Left lung (tissue), 4 donors: ENCODE measurements at regions not wholly inside any gene's neighbourhood (a gene's known extent, or its start where the extent isn't known, plus 50 kb on each side); places are given as distances from the start of the nearest gene placed in this dataset.
A peak's percentile ranks its signal among the peaks of the same experiment; 100 is the strongest.
"Not testable (repeated sequence)": the region's sequence is repeated elsewhere in the genome, so short reads cannot be mapped to it uniquely, and the experiment has no call there.

Experiments
- ATAC-seq: fragments of 200-7000 bp; cut with Tn5 transposase; one replicate; pipeline ENCODE4 v1.9.1; 2020; ENCODE audit warnings: moderate library complexity
- DNase-seq, 4 donors: peaks; one replicate each; pipeline ENCODE4 v3.0.0-alpha.2; 2013 to 2020
- H3K27ac ChIP-seq, 2 donors: fragments of 200-600 bp; sonication (generic) in 1 of 2; one replicate each; pipeline versions ENCODE4 v1.5.0 to v1.8.0; 2020 to 2021
- H3K27me3 ChIP-seq, 2 donors: fragments of 200-600 bp; sonication (generic) in 1 of 2; one replicate each; pipeline versions ENCODE4 v1.5.0 to v1.8.0; 2020 to 2021
- H3K36me3 ChIP-seq, 2 donors: fragments of 200-600 bp; sonication (generic) in 1 of 2; one replicate each; pipeline versions ENCODE4 v1.5.0 to v1.8.0; 2020 to 2021
- H3K4me1 ChIP-seq, 2 donors: fragments of 200-600 bp; one replicate each; pipeline ENCODE4 v1.8.0; 2021
- H3K4me3 ChIP-seq, 2 donors: fragments of 200-600 bp; sonication (generic) in 1 of 2; one replicate each; pipeline versions ENCODE4 v1.5.0 to v1.8.0; 2020 to 2021; ENCODE audit warnings: mild to moderate bottlenecking in 1 of 2
- H3K9me3 ChIP-seq, 2 donors: fragments of 200-600 bp; sonication (generic) in 1 of 2; one replicate each; pipeline versions ENCODE4 v1.5.0 to v1.8.0; 2020 to 2021
- intact Hi-C, 2 donors: fragments of 100-400 bp; cut with DNase I; formaldehyde crosslinking; loops; one replicate each; pipeline versions ENCODE4 v1.11.2 to v1.14.2; 2022
- TF ChIP-seq, protein P1 (sequence below), 2 donors: fragments of 200-600 bp; sonication (generic) in 1 of 2; IDR thresholded peaks; one replicate each; pipeline versions ENCODE4 v1.5.0 to v1.8.0; 2021; ENCODE audit warnings: antibody characterized with exemption in 2 of 2
- donor health status: DM: no; HTN: yes; CAD: no.
- donor health status: DM: no; HTN: no; CAD: no.

DNA sequence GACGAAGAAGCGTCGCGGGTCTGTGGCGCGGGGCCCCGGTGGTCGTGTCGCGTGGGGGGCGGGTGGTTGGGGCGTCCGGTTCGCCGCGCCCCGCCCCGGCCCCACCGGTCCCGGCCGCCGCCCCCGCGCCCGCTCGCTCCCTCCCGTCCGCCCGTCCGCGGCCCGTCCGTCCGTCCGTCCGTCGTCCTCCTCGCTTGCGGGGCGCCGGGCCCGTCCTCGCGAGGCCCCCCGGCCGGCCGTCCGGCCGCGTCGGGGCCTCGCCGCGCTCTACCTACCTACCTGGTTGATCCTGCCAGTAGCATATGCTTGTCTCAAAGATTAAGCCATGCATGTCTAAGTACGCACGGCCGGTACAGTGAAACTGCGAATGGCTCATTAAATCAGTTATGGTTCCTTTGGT is 1533.5 kb upstream of the TPTE start:
- not testable (repeated sequence) for H3K27ac ChIP-seq, ATAC-seq

DNA sequence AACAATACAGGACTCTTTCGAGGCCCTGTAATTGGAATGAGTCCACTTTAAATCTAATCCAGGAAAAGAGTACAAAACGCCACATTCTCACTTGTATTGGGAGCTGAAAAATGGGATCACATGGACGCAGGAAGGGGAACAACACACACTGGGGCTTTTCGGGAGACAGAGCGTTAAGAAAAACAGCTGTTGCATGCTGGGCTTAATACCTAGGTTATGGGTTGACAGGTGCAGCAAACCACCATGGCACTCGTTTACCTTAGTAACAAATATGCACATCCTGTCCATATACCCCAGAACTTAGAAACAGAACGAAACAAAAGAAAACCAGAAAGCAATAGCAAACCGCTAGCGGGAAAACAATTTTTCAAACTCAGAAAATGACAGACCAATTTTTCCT is 1532.7 kb upstream of the TPTE start:
- peaks cover 0 to 42% of the 10 kb centered on the region in 2 donors for H3K9me3 ChIP-seq
- no peaks in the 10 kb centered on the region for H3K4me1 ChIP-seq
- H3K36me3 ChIP-seq, result no peaks in the 10 kb centered on the region
- H3K27ac ChIP-seq, result no peak overlapping the region
- H3K27me3 ChIP-seq, result peaks cover 0 to 47% of the 10 kb centered on the region in 2 donors
- intact Hi-C loops, result no loop called here
- TF ChIP-seq, protein P1, sequence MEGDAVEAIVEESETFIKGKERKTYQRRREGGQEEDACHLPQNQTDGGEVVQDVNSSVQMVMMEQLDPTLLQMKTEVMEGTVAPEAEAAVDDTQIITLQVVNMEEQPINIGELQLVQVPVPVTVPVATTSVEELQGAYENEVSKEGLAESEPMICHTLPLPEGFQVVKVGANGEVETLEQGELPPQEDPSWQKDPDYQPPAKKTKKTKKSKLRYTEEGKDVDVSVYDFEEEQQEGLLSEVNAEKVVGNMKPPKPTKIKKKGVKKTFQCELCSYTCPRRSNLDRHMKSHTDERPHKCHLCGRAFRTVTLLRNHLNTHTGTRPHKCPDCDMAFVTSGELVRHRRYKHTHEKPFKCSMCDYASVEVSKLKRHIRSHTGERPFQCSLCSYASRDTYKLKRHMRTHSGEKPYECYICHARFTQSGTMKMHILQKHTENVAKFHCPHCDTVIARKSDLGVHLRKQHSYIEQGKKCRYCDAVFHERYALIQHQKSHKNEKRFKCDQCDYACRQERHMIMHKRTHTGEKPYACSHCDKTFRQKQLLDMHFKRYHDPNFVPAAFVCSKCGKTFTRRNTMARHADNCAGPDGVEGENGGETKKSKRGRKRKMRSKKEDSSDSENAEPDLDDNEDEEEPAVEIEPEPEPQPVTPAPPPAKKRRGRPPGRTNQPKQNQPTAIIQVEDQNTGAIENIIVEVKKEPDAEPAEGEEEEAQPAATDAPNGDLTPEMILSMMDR (IDR thresholded peaks at IDR 0.05), result no peak
- DNase-seq (no peak), ATAC-seq (no peak)
- no peak overlapping the region for H3K4me3 ChIP-seq

More for the DNA sequence above, 1533.5 kb upstream of the TPTE start:
- intact Hi-C loops, H3K4me3 ChIP-seq, H3K4me1 ChIP-seq, H3K36me3 ChIP-seq, DNase-seq: not testable (repeated sequence)
- Histone ChIP-seq H3K9me3 (peaks cover 0 to 36% of the 10 kb centered on the region in 2 donors), H3K27me3 (peaks cover 0 to 42% of the 10 kb centered on the region in 2 donors)

DNA sequence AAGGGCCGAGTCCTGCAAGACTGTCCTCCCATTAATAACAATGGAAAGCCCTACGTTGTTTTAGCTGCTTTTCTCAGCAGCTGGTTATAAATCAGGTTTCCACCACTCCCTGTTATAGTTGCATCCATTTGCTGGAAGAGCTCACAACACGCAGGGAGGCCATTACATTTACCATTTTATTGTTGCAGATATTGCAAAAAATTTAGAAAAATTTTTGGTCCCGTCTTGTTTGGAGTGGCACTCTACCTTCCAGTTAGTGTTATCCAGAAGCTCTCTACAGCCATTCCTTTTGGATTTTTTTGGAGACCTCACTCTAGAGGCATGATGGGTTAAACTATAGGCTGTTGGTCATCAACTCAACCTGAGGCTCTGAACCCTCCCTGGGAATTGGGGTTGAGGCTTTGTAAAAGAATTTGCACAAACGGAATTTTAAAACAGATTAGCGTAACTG is 1532.1 kb upstream of the TPTE start:
- intact Hi-C loops, result no loop called here

DNA sequence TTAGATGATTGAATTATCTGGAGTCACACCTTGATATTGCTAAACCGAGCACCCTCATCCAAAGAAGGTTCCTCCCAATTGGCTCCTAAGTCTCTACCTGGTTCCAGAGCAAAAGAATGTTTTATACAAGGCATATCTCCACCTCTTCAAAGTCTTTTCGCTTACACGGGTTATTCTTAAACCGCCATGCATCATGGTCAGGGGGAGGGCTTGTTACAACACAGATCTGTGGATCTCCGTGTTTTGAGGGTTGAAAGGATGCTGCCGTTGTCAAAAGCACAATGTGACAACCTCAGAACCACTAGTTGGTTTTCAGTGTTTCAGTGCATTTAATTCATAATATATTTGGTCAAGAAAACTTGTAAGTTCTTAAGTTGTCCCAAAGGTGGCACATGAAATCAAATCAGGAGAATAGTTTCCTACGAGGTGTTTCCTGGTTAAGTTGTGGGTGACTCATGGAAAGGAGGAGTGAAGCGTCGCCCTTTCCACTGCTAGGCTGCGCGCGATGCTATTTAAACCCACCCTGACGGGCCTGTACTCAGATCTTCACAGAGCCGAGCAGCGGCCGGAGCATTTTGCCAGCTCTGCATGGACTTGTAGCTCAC is 1531.6 kb upstream of the TPTE start:
- H3K4me1 ChIP-seq, result no peaks in the 10 kb centered on the region
- intact Hi-C loops, result no loop called here
- ATAC-seq (peak; percentile 14), DNase-seq (peak in 1 of 4 donors; percentile 89)
- peaks cover 0 to 52% of the 10 kb centered on the region in 2 donors for H3K9me3 ChIP-seq
- no peaks in the 10 kb centered on the region for H3K36me3 ChIP-seq
- no peak overlapping the region for H3K27ac ChIP-seq
- peaks cover 0 to 54% of the 10 kb centered on the region in 2 donors for H3K27me3 ChIP-seq
- TF ChIP-seq, protein P1 (IDR thresholded peaks at IDR 0.05), result no peak
- H3K4me3 ChIP-seq, result no peak overlapping the region

More for the DNA sequence above, 1532.1 kb upstream of the TPTE start:
- Histone ChIP-seq H3K27ac (no peak overlapping the region), H3K4me3 (no peak overlapping the region), H3K27me3 (peaks cover 0 to 52% of the 10 kb centered on the region in 2 donors), H3K36me3 (no peaks in the 10 kb centered on the region), H3K4me1 (no peaks in the 10 kb centered on the region), H3K9me3 (peaks cover 0 to 47% of the 10 kb centered on the region in 2 donors)
- peak; percentile 35 for ATAC-seq
- TF ChIP-seq, protein P1 (IDR thresholded peaks at IDR 0.05), result no peak
- DNase-seq, result no peak

DNA sequence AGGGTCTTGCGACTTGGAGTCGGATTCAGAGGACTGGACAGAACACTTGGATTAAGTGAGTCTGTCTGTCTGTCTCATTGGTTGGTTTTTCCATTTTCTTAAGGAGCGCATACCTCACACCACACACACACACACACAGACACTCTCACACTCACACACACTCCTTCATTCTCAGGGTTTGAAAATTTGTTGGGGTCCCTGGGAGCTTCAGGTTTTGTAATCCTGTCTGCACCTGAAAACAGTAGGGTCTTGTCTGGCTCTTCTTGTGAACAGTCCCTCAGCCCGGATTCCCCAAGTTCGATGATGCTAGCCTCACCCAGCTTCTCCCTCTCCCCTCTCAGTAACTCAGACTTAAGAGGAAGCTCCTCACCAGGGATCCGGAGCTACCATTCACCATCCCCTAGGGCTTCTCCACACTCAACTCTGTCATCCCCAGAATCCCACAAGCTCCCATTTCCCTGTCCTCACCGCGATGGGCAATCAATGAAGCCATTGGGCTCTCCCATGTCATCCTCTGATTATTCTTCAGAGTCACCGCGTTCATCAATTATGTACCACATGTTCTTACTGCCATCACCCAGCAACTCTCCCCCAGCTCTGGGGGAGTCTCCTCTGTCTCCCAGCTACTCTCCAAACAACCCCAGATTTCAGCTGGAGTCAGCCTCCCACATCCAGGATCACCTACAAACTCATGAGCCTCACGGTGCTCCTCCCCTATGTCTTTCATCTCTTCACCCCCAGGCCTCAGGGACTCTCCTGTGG is 1530.9 kb upstream of the TPTE start:
- Histone ChIP-seq H3K4me1 (no peaks in the 10 kb centered on the region), H3K27ac (no peak overlapping the region), H3K9me3 (peaks cover 0 to 57% of the 10 kb centered on the region in 2 donors), H3K27me3 (peaks cover 0 to 55% of the 10 kb centered on the region in 2 donors), H3K4me3 (no peak overlapping the region), H3K36me3 (no peaks in the 10 kb centered on the region)
- intact Hi-C loops, result no loop called here
- DNase-seq (peak in 1 of 4 donors; percentile 40), ATAC-seq (peak; percentile 8)
- TF ChIP-seq, protein P1 (IDR thresholded peaks at IDR 0.05), result no peak
